Esophagus muscularis mucosa (tissue), 4 donors: ENCODE measurements at regions not wholly inside any gene's neighbourhood (a gene's known extent, or its start where the extent isn't known, plus 50 kb on each side); places are given as distances from the start of the nearest gene placed in this dataset.

Experiments used
- EP300 ChIP-seq: sonication (generic); formaldehyde crosslinking; IDR thresholded peaks from one replicate; pipeline ENCODE4 v1.6.1; 2017; ENCODE audit warnings: antibody characterized with exemption
- POLR2A ChIP-seq: fragments of 450-650 bp; IDR thresholded peaks from one replicate; pipeline ENCODE4 v1.6.1; 2017; ENCODE audit warnings: antibody characterized with exemption, moderate library complexity, mild to moderate bottlenecking, low read depth
- TF ChIP-seq, protein P1 (sequence below), 3 experiments: fragments of 200-600 bp in 2 of 3; fragments of 450-650 bp in 1 of 3; sonication (generic) in 2 of 3; IDR thresholded peaks; one replicate each; pipeline ENCODE4 v1.5.1; 2017 to 2019; ENCODE audit warnings: antibody characterized with exemption in 3 of 3, mild to moderate bottlenecking in 2 of 3, moderate library complexity in 1 of 3

DNA sequence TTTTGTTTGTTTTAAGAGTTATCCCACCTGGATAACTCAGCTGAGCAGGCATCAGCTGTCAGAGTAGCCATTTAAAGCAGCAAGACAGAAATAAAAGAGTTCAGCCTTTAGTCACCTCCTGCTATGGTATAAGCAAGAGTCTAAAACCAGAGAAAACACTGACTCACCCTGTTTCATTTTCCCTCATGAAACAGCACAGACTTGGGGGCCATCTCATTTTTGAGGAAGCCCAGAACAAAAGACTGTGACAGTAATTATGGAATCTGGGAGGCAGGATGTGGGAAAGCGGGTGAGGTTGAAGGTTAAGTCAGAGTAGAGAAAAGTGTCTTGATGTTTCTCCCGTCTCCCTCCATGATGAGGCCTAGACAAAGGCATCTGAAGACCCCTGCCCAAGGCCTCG is 90.2 kb upstream of the FAM174A start:
- TF ChIP-seq, protein P1, sequence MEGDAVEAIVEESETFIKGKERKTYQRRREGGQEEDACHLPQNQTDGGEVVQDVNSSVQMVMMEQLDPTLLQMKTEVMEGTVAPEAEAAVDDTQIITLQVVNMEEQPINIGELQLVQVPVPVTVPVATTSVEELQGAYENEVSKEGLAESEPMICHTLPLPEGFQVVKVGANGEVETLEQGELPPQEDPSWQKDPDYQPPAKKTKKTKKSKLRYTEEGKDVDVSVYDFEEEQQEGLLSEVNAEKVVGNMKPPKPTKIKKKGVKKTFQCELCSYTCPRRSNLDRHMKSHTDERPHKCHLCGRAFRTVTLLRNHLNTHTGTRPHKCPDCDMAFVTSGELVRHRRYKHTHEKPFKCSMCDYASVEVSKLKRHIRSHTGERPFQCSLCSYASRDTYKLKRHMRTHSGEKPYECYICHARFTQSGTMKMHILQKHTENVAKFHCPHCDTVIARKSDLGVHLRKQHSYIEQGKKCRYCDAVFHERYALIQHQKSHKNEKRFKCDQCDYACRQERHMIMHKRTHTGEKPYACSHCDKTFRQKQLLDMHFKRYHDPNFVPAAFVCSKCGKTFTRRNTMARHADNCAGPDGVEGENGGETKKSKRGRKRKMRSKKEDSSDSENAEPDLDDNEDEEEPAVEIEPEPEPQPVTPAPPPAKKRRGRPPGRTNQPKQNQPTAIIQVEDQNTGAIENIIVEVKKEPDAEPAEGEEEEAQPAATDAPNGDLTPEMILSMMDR (IDR thresholded peaks at IDR 0.05): no peak
- TF ChIP-seq POLR2A (no peak), EP300 (no peak)
